Naive B cell (primary cell): ENCODE measurements at regions not wholly inside any gene's neighbourhood (a gene's known extent, or its start where the extent isn't known, plus 50 kb on each side); places are given as distances from the start of the nearest gene placed in this dataset.
A peak's percentile ranks its signal among the peaks of the same experiment; 100 is the strongest.
"Not testable (repeated sequence)": the region's sequence is repeated elsewhere in the genome, so short reads cannot be mapped to it uniquely, and the experiment has no call there.

ENCODE experiments used
- ATAC-seq, 2 donors: fragments of 150-1000 bp; cut with Tn5 transposase; 2 replicates each; pipeline ENCODE4 v1.10.0; 2021; ENCODE audit warnings: low read depth in 2 of 2, mild to moderate bottlenecking in 2 of 2, moderate library complexity in 2 of 2
- DNase-seq: peaks from one replicate; pipeline ENCODE4 v3.0.0; 2022
- H3K27ac Mint-ChIP-seq, 6 donors: one replicate each; pipeline ENCODE4 v1.8.0; 2020 to 2022; ENCODE audit warnings: mild to moderate bottlenecking in 6 of 6, mixed read lengths in 6 of 6, moderate library complexity in 5 of 6, inconsistent platforms in 2 of 6
- H3K27me3 Mint-ChIP-seq, 3 donors: one replicate each; pipeline ENCODE4 v1.8.0; 2021 to 2022; ENCODE audit warnings: mixed read lengths in 3 of 3, mild to moderate bottlenecking in 1 of 3
- H3K36me3 Mint-ChIP-seq, 2 donors: one replicate each; pipeline ENCODE4 v1.8.0; 2020 to 2022; ENCODE audit warnings: mixed read lengths in 2 of 2, inconsistent platforms in 1 of 2, mild to moderate bottlenecking in 1 of 2
- H3K4me1 Mint-ChIP-seq, 3 donors: one replicate each; pipeline ENCODE4 v1.8.0; 2020 to 2022; ENCODE audit warnings: mixed read lengths in 3 of 3, inconsistent platforms in 1 of 3, mild to moderate bottlenecking in 1 of 3, moderate library complexity in 1 of 3
- H3K4me3 Mint-ChIP-seq, 8 donors: one replicate each; pipeline ENCODE4 v1.8.0; 2020 to 2022; ENCODE audit warnings: mild to moderate bottlenecking in 8 of 8, mixed read lengths in 8 of 8, moderate library complexity in 8 of 8, inconsistent platforms in 2 of 8
- H3K9me3 Mint-ChIP-seq, 7 donors: one replicate each; pipeline ENCODE4 v1.8.0; 2020 to 2022; ENCODE audit warnings: mixed read lengths in 7 of 7, mild to moderate bottlenecking in 5 of 7, inconsistent platforms in 2 of 7, moderate library complexity in 1 of 7

GRCh38 chr12:42728287-42728686 lies 138.7 kb upstream of the PRICKLE1 start:
- Mint-ChIP-seq H3K4me1 (no peaks in the 10 kb centered on the region), H3K27ac (no peak overlapping the region), H3K36me3 (no peaks in the 10 kb centered on the region), H3K9me3 (peaks cover 0 to 14% (median 0%) of the 10 kb centered on the region in 7 donors), H3K4me3 (no peak overlapping the region), H3K27me3 (peaks cover 0 to 5% (median 4%) of the 10 kb centered on the region in 3 donors)
- ATAC-seq (no peak), DNase-seq (no peak)

- no peak overlapping the region for H3K4me3 Mint-ChIP-seq
- peaks cover 0 to 5% (median 0%) of the 10 kb centered on the region in 3 donors for H3K27me3 Mint-ChIP-seq
- no peaks in the 10 kb centered on the region for H3K4me1 Mint-ChIP-seq
- H3K9me3 Mint-ChIP-seq = peaks cover 0 to 11% (median 3%) of the 10 kb centered on the region in 7 donors
- ATAC-seq (no peak), DNase-seq (no peak)
- no peaks in the 10 kb centered on the region for H3K36me3 Mint-ChIP-seq
- H3K27ac Mint-ChIP-seq = no peak overlapping the region
These were observed 136.3 kb upstream of the PRICKLE1 start for GRCh38 chr12:42725809-42726208.

GRCh38 chr12:42716491-42716891 lies 126.9 kb upstream of the PRICKLE1 start:
- H3K36me3 Mint-ChIP-seq = no peaks in the 10 kb centered on the region
- peaks cover 2 to 23% (median 8%) of the 10 kb centered on the region in 7 donors for H3K9me3 Mint-ChIP-seq
- H3K4me1 Mint-ChIP-seq = no peaks in the 10 kb centered on the region

GRCh38 chr12:42713566-42713965 lies 124.0 kb upstream of the PRICKLE1 start:
- ATAC-seq, H3K4me1 Mint-ChIP-seq, DNase-seq, H3K27ac Mint-ChIP-seq, H3K36me3 Mint-ChIP-seq, H3K27me3 Mint-ChIP-seq, H3K4me3 Mint-ChIP-seq: not testable (repeated sequence)
- H3K9me3 Mint-ChIP-seq = peaks cover 5 to 30% (median 15%) of the 10 kb centered on the region in 7 donors

More at GRCh38 chr12:42716491-42716891, 126.9 kb upstream of the PRICKLE1 start:
- no peak for DNase-seq
- H3K27me3 Mint-ChIP-seq = no peaks in the 10 kb centered on the region
- H3K27ac Mint-ChIP-seq = no peak overlapping the region
- ATAC-seq = no peak
- no peak overlapping the region for H3K4me3 Mint-ChIP-seq

GRCh38 chr12:42708374-42708773 lies 118.8 kb upstream of the PRICKLE1 start:
- Mint-ChIP-seq H3K4me3 (peak overlapping the region in 1 of 8 donors; percentile 1), H3K9me3 (peaks cover 0 to 22% (median 8%) of the 10 kb centered on the region in 7 donors)
- not testable (repeated sequence) for DNase-seq, H3K27ac Mint-ChIP-seq, H3K36me3 Mint-ChIP-seq, ATAC-seq, H3K27me3 Mint-ChIP-seq, H3K4me1 Mint-ChIP-seq

GRCh38 chr12:42707312-42708226 lies 118.0 kb upstream of the PRICKLE1 start:
- no peak for ATAC-seq
- Mint-ChIP-seq H3K4me3 (no peak overlapping the region), H3K36me3 (no peaks in the 10 kb centered on the region), H3K27me3 (no peaks in the 10 kb centered on the region), H3K4me1 (no peaks in the 10 kb centered on the region), H3K27ac (no peak overlapping the region), H3K9me3 (peaks cover 0 to 14% (median 5%) of the 10 kb centered on the region in 7 donors)
- no peak for DNase-seq

- no peaks in the 10 kb centered on the region for H3K4me1 Mint-ChIP-seq
- H3K27me3 Mint-ChIP-seq = no peaks in the 10 kb centered on the region
- DNase-seq = no peak
- H3K36me3 Mint-ChIP-seq = no peaks in the 10 kb centered on the region
- no peak overlapping the region for H3K27ac Mint-ChIP-seq
- peaks cover 0 to 6% (median 3%) of the 10 kb centered on the region in 7 donors for H3K9me3 Mint-ChIP-seq
- H3K4me3 Mint-ChIP-seq = no peak overlapping the region
- no peak for ATAC-seq
These were observed 116.8 kb upstream of the PRICKLE1 start for GRCh38 chr12:42706321-42706720.

- DNase-seq (no peak), ATAC-seq (no peak)
- Mint-ChIP-seq H3K4me3 (no peak overlapping the region), H3K27me3 (no peaks in the 10 kb centered on the region), H3K27ac (no peak overlapping the region), H3K9me3 (peaks cover 0 to 2% (median 1%) of the 10 kb centered on the region in 7 donors), H3K4me1 (no peaks in the 10 kb centered on the region), H3K36me3 (no peaks in the 10 kb centered on the region)
These were observed 116.3 kb upstream of the PRICKLE1 start for GRCh38 chr12:42705863-42706262.

GRCh38 chr12:42704810-42705401 lies 115.4 kb upstream of the PRICKLE1 start:
- no peak for DNase-seq
- no peak overlapping the region for H3K4me3 Mint-ChIP-seq
- no peaks in the 10 kb centered on the region for H3K4me1 Mint-ChIP-seq
- no peak for ATAC-seq
- no peaks in the 10 kb centered on the region for H3K27me3 Mint-ChIP-seq
- H3K36me3 Mint-ChIP-seq = no peaks in the 10 kb centered on the region
- peaks cover 0 to 2% (median 0%) of the 10 kb centered on the region in 7 donors for H3K9me3 Mint-ChIP-seq
- H3K27ac Mint-ChIP-seq = no peak overlapping the region

- no peaks in the 10 kb centered on the region for H3K9me3 Mint-ChIP-seq
- H3K27me3 Mint-ChIP-seq = no peaks in the 10 kb centered on the region
- no peaks in the 10 kb centered on the region for H3K36me3 Mint-ChIP-seq
- no peaks in the 10 kb centered on the region for H3K4me1 Mint-ChIP-seq
- no peak overlapping the region for H3K4me3 Mint-ChIP-seq
- DNase-seq (no peak), ATAC-seq (no peak)
- H3K27ac Mint-ChIP-seq = no peak overlapping the region
These were observed 114.8 kb upstream of the PRICKLE1 start for GRCh38 chr12:42704340-42704739.

GRCh38 chr12:42701084-42701483 lies 111.5 kb upstream of the PRICKLE1 start:
- H3K4me1 Mint-ChIP-seq = no peaks in the 10 kb centered on the region
- no peaks in the 10 kb centered on the region for H3K36me3 Mint-ChIP-seq
- peaks cover 0 to 5% (median 0%) of the 10 kb centered on the region in 7 donors for H3K9me3 Mint-ChIP-seq
- H3K4me3 Mint-ChIP-seq = no peak overlapping the region
- no peak for ATAC-seq
- no peak for DNase-seq
- no peaks in the 10 kb centered on the region for H3K27me3 Mint-ChIP-seq
- H3K27ac Mint-ChIP-seq = no peak overlapping the region

GRCh38 chr12:42698213-42698612 lies 108.7 kb upstream of the PRICKLE1 start:
- Mint-ChIP-seq H3K27me3 (no peaks in the 10 kb centered on the region), H3K4me3 (no peak overlapping the region), H3K36me3 (no peaks in the 10 kb centered on the region), H3K9me3 (peaks cover 2 to 8% (median 2%) of the 10 kb centered on the region in 7 donors), H3K4me1 (peaks cover 0 to 4% (median 0%) of the 10 kb centered on the region in 3 donors), H3K27ac (no peak overlapping the region)
- DNase-seq = no peak
- ATAC-seq = no peak

- Mint-ChIP-seq H3K27ac (no peak overlapping the region), H3K27me3 (peaks cover 0 to 4% (median 0%) of the 10 kb centered on the region in 3 donors), H3K4me1 (peaks cover 0 to 4% (median 0%) of the 10 kb centered on the region in 3 donors), H3K9me3 (peaks cover 2 to 8% (median 3%) of the 10 kb centered on the region in 7 donors), H3K36me3 (no peaks in the 10 kb centered on the region), H3K4me3 (no peak overlapping the region)
- ATAC-seq = no peak
- DNase-seq = no peak
These were observed 107.0 kb upstream of the PRICKLE1 start for GRCh38 chr12:42696406-42697149.
